Stimulated activated memory B cell treated with anti-CD40 and anti-IgM and Interleukin-4, amounts not matched to agents 10 μg/mL and 1 μg/mL and 100 μg/mL, for 72 hours (primary cell): ENCODE measurements at regions not wholly inside any gene's neighbourhood (a gene's known extent, or its start where the extent isn't known, plus 50 kb on each side); places are given as distances from the start of the nearest gene placed in this dataset.
"Not testable (repeated sequence)": the region's sequence is repeated elsewhere in the genome, so short reads cannot be mapped to it uniquely, and the experiment has no call there.

Experiments used
- ATAC-seq: fragments of 150-1000 bp; cut with Tn5 transposase; 2 replicates; pipeline ENCODE4 v1.10.0; 2021
- H3K27ac Mint-ChIP-seq: one replicate; pipeline ENCODE4 v1.8.0; 2022; ENCODE audit warnings: mild to moderate bottlenecking, mixed read lengths
- H3K27me3 Mint-ChIP-seq: one replicate; pipeline ENCODE4 v1.8.0; 2022; ENCODE audit warnings: mixed read lengths
- H3K36me3 Mint-ChIP-seq: one replicate; pipeline ENCODE4 v1.8.0; 2022; ENCODE audit warnings: mixed read lengths
- H3K4me1 Mint-ChIP-seq: one replicate; pipeline ENCODE4 v1.8.0; 2022; ENCODE audit warnings: mixed read lengths
- H3K4me3 Mint-ChIP-seq: one replicate; pipeline ENCODE4 v1.8.0; 2022; ENCODE audit warnings: mild to moderate bottlenecking, moderate library complexity, mixed read lengths
- H3K9me3 Mint-ChIP-seq: one replicate; pipeline ENCODE4 v1.8.0; 2022; ENCODE audit warnings: mixed read lengths

- Mint-ChIP-seq H3K27me3 (no peaks in the 10 kb centered on the region), H3K4me3 (no peak overlapping the region), H3K9me3 (peaks cover 6% of the 10 kb centered on the region), H3K36me3 (no peaks in the 10 kb centered on the region), H3K27ac (no peak overlapping the region), H3K4me1 (no peaks in the 10 kb centered on the region)
- no peak for ATAC-seq
Measured at GRCh38 chr4:79764120-79764519, 308.9 kb downstream of the ANTXR2 start.

GRCh38 chr4:79763486-79764075, 309.4 kb downstream of the ANTXR2 start:
- peaks cover 6% of the 10 kb centered on the region for H3K9me3 Mint-ChIP-seq
- H3K36me3 Mint-ChIP-seq: no peaks in the 10 kb centered on the region
- H3K4me1 Mint-ChIP-seq: no peaks in the 10 kb centered on the region
- no peaks in the 10 kb centered on the region for H3K27me3 Mint-ChIP-seq
- no peak overlapping the region for H3K4me3 Mint-ChIP-seq
- ATAC-seq: no peak
- H3K27ac Mint-ChIP-seq: no peak overlapping the region

- H3K9me3 Mint-ChIP-seq: no peaks in the 10 kb centered on the region
- H3K27ac Mint-ChIP-seq: no peak overlapping the region
- no peak overlapping the region for H3K4me3 Mint-ChIP-seq
- H3K4me1 Mint-ChIP-seq: no peaks in the 10 kb centered on the region
- H3K36me3 Mint-ChIP-seq: no peaks in the 10 kb centered on the region
- ATAC-seq: no peak
- H3K27me3 Mint-ChIP-seq: no peaks in the 10 kb centered on the region
Measured at GRCh38 chr4:79759793-79760192, 313.2 kb downstream of the ANTXR2 start.

- H3K9me3 Mint-ChIP-seq: no peaks in the 10 kb centered on the region
- H3K4me3 Mint-ChIP-seq: no peak overlapping the region
- no peaks in the 10 kb centered on the region for H3K4me1 Mint-ChIP-seq
- H3K27ac Mint-ChIP-seq: no peak overlapping the region
- no peaks in the 10 kb centered on the region for H3K27me3 Mint-ChIP-seq
- no peak for ATAC-seq
- no peaks in the 10 kb centered on the region for H3K36me3 Mint-ChIP-seq
Measured at GRCh38 chr4:79757600-79757999, 315.4 kb downstream of the ANTXR2 start.

- no peaks in the 10 kb centered on the region for H3K9me3 Mint-ChIP-seq
- H3K4me1 Mint-ChIP-seq: no peaks in the 10 kb centered on the region
- H3K27me3 Mint-ChIP-seq: no peaks in the 10 kb centered on the region
- no peak overlapping the region for H3K27ac Mint-ChIP-seq
- H3K4me3 Mint-ChIP-seq: no peak overlapping the region
- ATAC-seq: no peak
- no peaks in the 10 kb centered on the region for H3K36me3 Mint-ChIP-seq
Measured at GRCh38 chr4:79756140-79756895, 316.7 kb downstream of the ANTXR2 start.

- H3K4me3 Mint-ChIP-seq: no peak overlapping the region
- H3K4me1 Mint-ChIP-seq: no peaks in the 10 kb centered on the region
- no peak for ATAC-seq
- no peak overlapping the region for H3K27ac Mint-ChIP-seq
- peaks cover 10% of the 10 kb centered on the region for H3K27me3 Mint-ChIP-seq
- no peaks in the 10 kb centered on the region for H3K36me3 Mint-ChIP-seq
- no peaks in the 10 kb centered on the region for H3K9me3 Mint-ChIP-seq
Measured at GRCh38 chr4:79748835-79749234, 324.2 kb downstream of the ANTXR2 start.

- H3K9me3 Mint-ChIP-seq: no peaks in the 10 kb centered on the region
- peaks cover 16% of the 10 kb centered on the region for H3K27me3 Mint-ChIP-seq
- H3K4me1 Mint-ChIP-seq: peaks cover 5% of the 10 kb centered on the region
- no peak overlapping the region for H3K4me3 Mint-ChIP-seq
- H3K36me3 Mint-ChIP-seq: no peaks in the 10 kb centered on the region
- no peak overlapping the region for H3K27ac Mint-ChIP-seq
- ATAC-seq: no peak
Measured at GRCh38 chr4:79747252-79747651, 325.8 kb downstream of the ANTXR2 start.

- no peak overlapping the region for H3K4me3 Mint-ChIP-seq
- H3K36me3 Mint-ChIP-seq: no peaks in the 10 kb centered on the region
- H3K4me1 Mint-ChIP-seq: peaks cover 5% of the 10 kb centered on the region
- no peak for ATAC-seq
- peaks cover 16% of the 10 kb centered on the region for H3K27me3 Mint-ChIP-seq
- no peaks in the 10 kb centered on the region for H3K9me3 Mint-ChIP-seq
- H3K27ac Mint-ChIP-seq: no peak overlapping the region
Measured at GRCh38 chr4:79743014-79743413, 330.0 kb downstream of the ANTXR2 start.

GRCh38 chr4:79739912-79740311, 331.9 kb upstream of the GK2 start:
- Mint-ChIP-seq H3K36me3 (no peaks in the 10 kb centered on the region), H3K27me3 (peaks cover 16% of the 10 kb centered on the region), H3K4me1 (peaks cover 5% of the 10 kb centered on the region), H3K9me3 (no peaks in the 10 kb centered on the region), H3K27ac (no peak overlapping the region), H3K4me3 (no peak overlapping the region)
- no peak for ATAC-seq

GRCh38 chr4:79723507-79723906, 315.5 kb upstream of the GK2 start:
- Mint-ChIP-seq H3K4me3 (no peak overlapping the region), H3K36me3 (no peaks in the 10 kb centered on the region), H3K27me3 (peaks cover 11% of the 10 kb centered on the region)

GRCh38 chr4:79700356-79700755, 292.3 kb upstream of the GK2 start:
- ATAC-seq: no peak
- Mint-ChIP-seq H3K9me3 (peaks cover 4% of the 10 kb centered on the region), H3K27ac (no peak overlapping the region), H3K4me1 (no peaks in the 10 kb centered on the region), H3K4me3 (no peak overlapping the region), H3K36me3 (no peaks in the 10 kb centered on the region), H3K27me3 (peaks cover 13% of the 10 kb centered on the region)

More at GRCh38 chr4:79723507-79723906, 315.5 kb upstream of the GK2 start:
- no peaks in the 10 kb centered on the region for H3K9me3 Mint-ChIP-seq
- ATAC-seq: no peak
- H3K27ac Mint-ChIP-seq: no peak overlapping the region
- no peaks in the 10 kb centered on the region for H3K4me1 Mint-ChIP-seq

- peaks cover 15% of the 10 kb centered on the region for H3K9me3 Mint-ChIP-seq
- H3K4me1 Mint-ChIP-seq: no peaks in the 10 kb centered on the region
- H3K27me3 Mint-ChIP-seq: peaks cover 33% of the 10 kb centered on the region
- ATAC-seq: no peak
- no peak overlapping the region for H3K4me3 Mint-ChIP-seq
- no peak overlapping the region for H3K27ac Mint-ChIP-seq
- H3K36me3 Mint-ChIP-seq: no peaks in the 10 kb centered on the region
Measured at GRCh38 chr4:79697444-79697843, 289.4 kb upstream of the GK2 start.

- ATAC-seq, H3K27ac Mint-ChIP-seq, H3K4me3 Mint-ChIP-seq, H3K4me1 Mint-ChIP-seq, H3K36me3 Mint-ChIP-seq: not testable (repeated sequence)
- H3K9me3 Mint-ChIP-seq: peaks cover 15% of the 10 kb centered on the region
- H3K27me3 Mint-ChIP-seq: peaks cover 31% of the 10 kb centered on the region
Measured at GRCh38 chr4:79696534-79696933, 288.5 kb upstream of the GK2 start.

- no peaks in the 10 kb centered on the region for H3K36me3 Mint-ChIP-seq
- peaks cover 15% of the 10 kb centered on the region for H3K9me3 Mint-ChIP-seq
- H3K27me3 Mint-ChIP-seq: peaks cover 28% of the 10 kb centered on the region
- ATAC-seq: no peak
- no peak overlapping the region for H3K4me3 Mint-ChIP-seq
- H3K4me1 Mint-ChIP-seq: no peaks in the 10 kb centered on the region
- H3K27ac Mint-ChIP-seq: no peak overlapping the region
Measured at GRCh38 chr4:79695848-79696247, 287.8 kb upstream of the GK2 start.

GRCh38 chr4:79689740-79690139, 281.7 kb upstream of the GK2 start:
- peaks cover 20% of the 10 kb centered on the region for H3K27me3 Mint-ChIP-seq
- no peak for ATAC-seq
- peaks cover 13% of the 10 kb centered on the region for H3K9me3 Mint-ChIP-seq
- no peak overlapping the region for H3K27ac Mint-ChIP-seq
- H3K4me1 Mint-ChIP-seq: peaks cover 7% of the 10 kb centered on the region
- H3K36me3 Mint-ChIP-seq: no peaks in the 10 kb centered on the region
- no peak overlapping the region for H3K4me3 Mint-ChIP-seq

- H3K4me1 Mint-ChIP-seq: peaks cover 7% of the 10 kb centered on the region
- ATAC-seq: no peak
- H3K9me3 Mint-ChIP-seq: peaks cover 4% of the 10 kb centered on the region
- no peak overlapping the region for H3K4me3 Mint-ChIP-seq
- H3K36me3 Mint-ChIP-seq: no peaks in the 10 kb centered on the region
- H3K27ac Mint-ChIP-seq: no peak overlapping the region
- H3K27me3 Mint-ChIP-seq: peaks cover 16% of the 10 kb centered on the region
Measured at GRCh38 chr4:79688691-79689090, 280.7 kb upstream of the GK2 start.
